ENCODE measurements at regions not wholly inside any gene's neighbourhood (a gene's known extent, or its start where the extent isn't known, plus 50 kb on each side); places are given as distances from the start of the nearest gene placed in this dataset.
A peak's percentile ranks its signal among the peaks of the same experiment; 100 is the strongest.
"Not testable (repeated sequence)": the region's sequence is repeated elsewhere in the genome, so short reads cannot be mapped to it uniquely, and the experiment has no call there.

- H3K36me3 ChIP-seq (ENCODE audit: control insufficient read depth, insufficient read depth, low read length): no peaks in the 10 kb centered on the region
- no peak overlapping the region for H3K4me3 ChIP-seq (ENCODE audit: low read depth, low read length)
- no peaks in the 10 kb centered on the region for H3K27me3 ChIP-seq (ENCODE audit: control insufficient read depth, insufficient read depth, low read length)
- no peak for TF ChIP-seq CTCF (IDR thresholded peaks at IDR 0.05; ENCODE audit: insufficient read depth, low read length, severe bottlenecking)
- no peak for FAIRE-seq
- peak; percentile 33 for DNase-seq (ENCODE audit: low read depth)
Measured at GRCh38 chr17:27106347-27106981, 187.4 kb upstream of the WSB1 start.

GRCh38 chr17:27106982-27107360, 186.9 kb upstream of the WSB1 start:
- Histone ChIP-seq H3K27me3 (ENCODE audit: control insufficient read depth, insufficient read depth, low read length) (no peaks in the 10 kb centered on the region), H3K36me3 (ENCODE audit: control insufficient read depth, insufficient read depth, low read length) (no peaks in the 10 kb centered on the region), H3K4me3 (ENCODE audit: low read depth, low read length) (no peak overlapping the region)
- TF ChIP-seq CTCF (IDR thresholded peaks at IDR 0.05; ENCODE audit: insufficient read depth, low read length, severe bottlenecking): no peak
- FAIRE-seq: no peak
- DNase-seq (ENCODE audit: low read depth): peak; percentile 90

- not testable (repeated sequence) for H3K36me3 ChIP-seq (ENCODE audit: control insufficient read depth, insufficient read depth, low read length); H3K27me3 ChIP-seq (ENCODE audit: control insufficient read depth, insufficient read depth, low read length); DNase-seq (ENCODE audit: low read depth); H3K4me3 ChIP-seq (ENCODE audit: low read depth, low read length); FAIRE-seq
Measured at GRCh38 chr17:27107386-27108328, 186.3 kb upstream of the WSB1 start.

DNA sequence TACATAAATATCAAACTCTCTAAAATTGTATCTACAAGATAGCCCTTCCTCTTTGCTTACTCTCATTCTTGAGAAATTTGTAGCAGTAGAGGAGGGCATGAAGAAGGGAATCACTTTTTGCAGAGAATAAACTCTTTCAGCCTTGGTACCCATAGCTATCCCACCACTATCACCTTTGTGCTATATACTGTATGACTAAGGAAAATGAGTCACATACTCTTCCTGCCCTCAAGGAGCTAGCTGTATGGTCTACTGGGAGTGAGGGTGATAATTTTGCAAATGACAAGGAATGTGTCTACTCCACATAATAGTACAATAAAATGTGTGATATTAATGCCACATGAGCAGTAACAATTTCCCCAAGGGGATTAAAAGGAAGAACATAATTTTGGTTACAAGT, 184.6 kb upstream of the WSB1 start:
- no peak for FAIRE-seq
- Histone ChIP-seq H3K4me3 (ENCODE audit: low read depth, low read length) (no peak overlapping the region), H3K36me3 (ENCODE audit: control insufficient read depth, insufficient read depth, low read length) (no peaks in the 10 kb centered on the region), H3K27me3 (ENCODE audit: control insufficient read depth, insufficient read depth, low read length) (no peaks in the 10 kb centered on the region)
- DNase-seq (ENCODE audit: low read depth): peak; percentile 61
- no peak for TF ChIP-seq CTCF (IDR thresholded peaks at IDR 0.05; ENCODE audit: insufficient read depth, low read length, severe bottlenecking)

GRCh38 chr17:27153005-27153404, 140.9 kb upstream of the WSB1 start:
- TF ChIP-seq CTCF (IDR thresholded peaks at IDR 0.05; ENCODE audit: insufficient read depth, low read length, severe bottlenecking): no peak
- H3K27me3 ChIP-seq (ENCODE audit: control insufficient read depth, insufficient read depth, low read length): no peaks in the 10 kb centered on the region
- FAIRE-seq: peak; percentile 79
- no peaks in the 10 kb centered on the region for H3K36me3 ChIP-seq (ENCODE audit: control insufficient read depth, insufficient read depth, low read length)
- no peak for DNase-seq (ENCODE audit: low read depth)
- no peak overlapping the region for H3K4me3 ChIP-seq (ENCODE audit: low read depth, low read length)

GRCh38 chr17:27155866-27156265, 138.0 kb upstream of the WSB1 start:
- no peak overlapping the region for H3K4me3 ChIP-seq (ENCODE audit: low read depth, low read length)
- H3K27me3 ChIP-seq (ENCODE audit: control insufficient read depth, insufficient read depth, low read length): no peaks in the 10 kb centered on the region
- DNase-seq (ENCODE audit: low read depth): no peak
- TF ChIP-seq CTCF (IDR thresholded peaks at IDR 0.05; ENCODE audit: insufficient read depth, low read length, severe bottlenecking): no peak
- no peak for FAIRE-seq
- no peaks in the 10 kb centered on the region for H3K36me3 ChIP-seq (ENCODE audit: control insufficient read depth, insufficient read depth, low read length)

Data from bronchial epithelial cell (primary cell).